ENCODE measurements at regions not wholly inside any gene's neighbourhood (a gene's known extent, or its start where the extent isn't known, plus 50 kb on each side); places are given as distances from the start of the nearest gene placed in this dataset.
"Not testable (repeated sequence)": the region's sequence is repeated elsewhere in the genome, so short reads cannot be mapped to it uniquely, and the experiment has no call there.

DNA sequence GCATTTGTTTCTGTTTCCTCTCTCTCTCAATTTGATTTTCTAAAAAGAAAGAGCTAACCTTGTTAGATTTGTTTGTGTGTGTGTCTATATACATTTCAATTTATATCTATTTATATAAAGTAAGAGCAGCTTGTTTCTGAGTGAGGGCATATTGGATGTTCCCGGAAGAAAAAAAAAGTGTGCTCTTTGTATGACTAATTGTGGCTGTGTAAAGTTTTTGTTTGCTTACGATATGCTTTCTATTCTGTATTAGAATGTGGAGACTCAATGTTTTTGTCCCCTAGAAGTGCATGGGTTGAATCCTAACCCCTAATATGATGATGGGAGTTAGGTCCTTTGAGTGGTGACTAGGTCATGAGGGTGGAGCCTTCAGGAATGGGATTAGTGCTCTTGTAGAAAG, 66.6 kb upstream of the C1QTNF9B start:
- no peak for DNase-seq (ENCODE audit: low read depth)
- TF ChIP-seq, protein P1, sequence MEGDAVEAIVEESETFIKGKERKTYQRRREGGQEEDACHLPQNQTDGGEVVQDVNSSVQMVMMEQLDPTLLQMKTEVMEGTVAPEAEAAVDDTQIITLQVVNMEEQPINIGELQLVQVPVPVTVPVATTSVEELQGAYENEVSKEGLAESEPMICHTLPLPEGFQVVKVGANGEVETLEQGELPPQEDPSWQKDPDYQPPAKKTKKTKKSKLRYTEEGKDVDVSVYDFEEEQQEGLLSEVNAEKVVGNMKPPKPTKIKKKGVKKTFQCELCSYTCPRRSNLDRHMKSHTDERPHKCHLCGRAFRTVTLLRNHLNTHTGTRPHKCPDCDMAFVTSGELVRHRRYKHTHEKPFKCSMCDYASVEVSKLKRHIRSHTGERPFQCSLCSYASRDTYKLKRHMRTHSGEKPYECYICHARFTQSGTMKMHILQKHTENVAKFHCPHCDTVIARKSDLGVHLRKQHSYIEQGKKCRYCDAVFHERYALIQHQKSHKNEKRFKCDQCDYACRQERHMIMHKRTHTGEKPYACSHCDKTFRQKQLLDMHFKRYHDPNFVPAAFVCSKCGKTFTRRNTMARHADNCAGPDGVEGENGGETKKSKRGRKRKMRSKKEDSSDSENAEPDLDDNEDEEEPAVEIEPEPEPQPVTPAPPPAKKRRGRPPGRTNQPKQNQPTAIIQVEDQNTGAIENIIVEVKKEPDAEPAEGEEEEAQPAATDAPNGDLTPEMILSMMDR (IDR thresholded peaks at IDR 0.05; ENCODE audit: low read depth, low read length, missing control alignments): no peak
- no peak overlapping the region for H3K4me3 ChIP-seq (ENCODE audit: low read depth, low read length)

DNA sequence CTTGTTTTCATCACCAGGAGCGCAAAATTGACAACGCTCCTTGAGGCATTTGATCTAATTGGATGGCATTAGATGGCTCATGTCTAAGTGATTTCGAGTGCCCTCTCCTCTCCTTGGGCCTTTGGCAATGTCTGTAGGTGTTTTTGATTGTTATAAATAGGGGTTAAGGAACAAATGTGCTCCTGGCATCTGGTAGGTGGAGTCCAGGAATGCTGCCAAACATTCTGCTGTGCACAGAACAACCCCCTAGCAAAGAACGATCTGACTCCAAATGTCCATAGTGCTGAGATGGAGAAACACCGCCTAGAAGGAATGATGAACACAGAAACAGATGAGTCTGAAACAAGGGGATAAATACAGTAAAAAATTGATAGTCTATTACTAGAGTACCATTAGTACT, 68.0 kb upstream of the C1QTNF9B start:
- TF ChIP-seq, protein P1 (IDR thresholded peaks at IDR 0.05; ENCODE audit: low read depth, low read length, missing control alignments): no peak
- no peak overlapping the region for H3K4me3 ChIP-seq (ENCODE audit: low read depth, low read length)
- DNase-seq (ENCODE audit: low read depth): no peak

DNA sequence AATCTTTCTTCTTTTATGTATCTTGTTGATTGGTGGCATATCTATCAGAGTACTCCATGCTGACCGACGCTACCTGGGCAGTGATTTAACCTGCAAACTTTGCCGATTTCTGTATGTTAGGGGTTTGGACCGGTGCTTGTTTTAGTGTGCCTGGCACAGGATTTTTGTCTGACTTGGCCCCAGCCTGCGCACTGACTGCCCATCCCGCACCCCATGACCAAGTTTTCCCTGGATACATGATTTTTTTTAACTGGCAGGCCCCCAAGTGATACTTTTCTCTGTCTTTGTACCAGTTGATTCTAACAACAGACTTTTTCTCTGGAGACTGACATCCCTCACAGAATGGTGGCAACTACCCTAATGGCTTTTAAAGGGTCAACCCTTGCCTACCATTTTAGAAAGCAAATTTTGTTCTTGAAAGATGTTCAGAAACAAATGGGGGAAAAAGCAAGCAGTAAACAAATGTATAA, 69.0 kb upstream of the C1QTNF9B start:
- TF ChIP-seq, protein P1 (IDR thresholded peaks at IDR 0.05; ENCODE audit: low read depth, low read length, missing control alignments): no peak
- H3K4me3 ChIP-seq (ENCODE audit: low read depth, low read length): no peak overlapping the region
- no peak for DNase-seq (ENCODE audit: low read depth)

DNA sequence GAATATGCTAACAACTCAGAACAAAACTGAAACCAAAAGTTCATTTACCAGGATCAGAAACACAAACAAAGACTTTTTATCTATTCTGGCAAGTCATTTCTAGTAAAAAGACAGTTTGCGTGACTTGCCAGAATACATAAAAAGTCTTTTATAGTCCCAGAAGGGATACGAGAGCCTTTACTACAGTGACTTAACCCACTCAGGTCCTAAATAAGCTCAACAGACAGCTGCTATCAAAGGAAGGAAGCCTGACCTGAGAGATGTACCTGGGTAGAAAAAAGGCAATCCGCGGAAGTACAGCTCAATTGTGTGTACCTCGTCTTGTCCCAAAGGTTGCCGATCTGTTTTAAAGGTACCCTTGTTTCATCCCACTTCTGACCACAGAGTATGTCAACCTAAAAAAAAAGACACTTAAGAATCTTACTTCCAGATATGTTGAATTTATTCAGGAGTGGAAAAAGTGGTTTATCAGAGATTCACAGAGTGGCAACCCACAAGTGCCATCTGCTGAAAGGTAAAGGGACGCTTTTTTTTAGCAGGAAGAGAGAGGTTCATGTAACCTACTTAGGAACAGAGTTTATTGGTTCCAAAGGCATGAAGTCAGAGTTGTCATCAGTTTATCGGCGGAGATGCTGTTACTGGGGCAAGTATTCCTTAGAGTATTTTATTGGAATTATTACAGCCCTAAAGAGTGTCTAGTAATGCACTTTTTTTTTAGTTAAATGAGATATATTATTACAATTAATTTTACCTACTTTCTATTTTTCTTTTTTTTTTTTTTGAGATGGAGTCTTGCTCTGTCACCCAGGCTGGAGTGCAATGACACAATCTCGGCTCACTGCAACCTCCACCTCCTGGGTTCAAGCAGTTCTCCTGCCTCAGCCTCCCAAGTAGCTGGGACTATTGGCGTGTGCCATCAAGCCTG, 69.7 kb upstream of the C1QTNF9B start:
- H3K4me3 ChIP-seq (ENCODE audit: low read depth, low read length): no peak overlapping the region
- TF ChIP-seq, protein P1 (IDR thresholded peaks at IDR 0.05; ENCODE audit: low read depth, low read length, missing control alignments): no peak
- peak; percentile 34 for DNase-seq (ENCODE audit: low read depth)

DNA sequence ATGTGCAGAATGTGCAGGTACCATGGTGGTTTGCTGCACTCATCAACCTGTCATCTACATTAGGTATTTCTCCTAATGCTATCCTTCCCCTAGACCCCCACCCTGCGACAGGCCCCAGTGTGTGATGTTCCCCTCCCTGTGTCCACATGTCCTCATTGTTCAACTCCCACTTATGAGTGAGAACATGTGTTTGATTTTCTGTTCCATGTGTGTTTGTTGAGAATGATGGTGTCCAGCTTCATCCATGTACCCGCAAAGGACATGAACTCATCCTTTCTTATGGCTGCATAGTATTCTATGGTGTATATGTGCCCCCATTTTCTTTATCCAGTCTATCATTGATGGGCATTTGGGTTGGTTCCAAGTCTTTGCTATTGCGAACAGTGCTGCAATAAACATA, 70.5 kb upstream of the C1QTNF9B start:
- H3K4me3 ChIP-seq (ENCODE audit: low read depth, low read length); DNase-seq (ENCODE audit: low read depth): not testable (repeated sequence)

DNA sequence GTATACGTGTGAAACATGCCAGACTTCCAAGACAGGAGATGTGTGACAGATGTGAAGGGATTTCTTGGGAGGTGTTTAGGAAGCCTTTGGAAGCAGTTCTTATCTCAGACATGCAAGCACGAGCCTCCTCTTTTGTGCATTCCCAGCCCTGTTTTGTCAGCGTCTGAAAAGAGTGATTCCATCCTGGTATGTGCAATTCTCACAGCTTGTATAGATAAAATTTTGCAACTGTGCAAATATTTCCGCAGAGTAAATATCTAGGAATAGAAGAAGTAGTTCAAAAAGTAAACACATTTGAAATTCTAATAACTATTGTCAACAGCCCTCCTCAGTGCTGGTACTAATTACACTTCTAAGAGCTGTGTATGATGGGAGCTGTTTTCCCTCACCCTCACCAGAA, 72.3 kb upstream of the C1QTNF9B start:
- TF ChIP-seq, protein P1 (IDR thresholded peaks at IDR 0.05; ENCODE audit: low read depth, low read length, missing control alignments): no peak
- DNase-seq (ENCODE audit: low read depth): no peak
- no peak overlapping the region for H3K4me3 ChIP-seq (ENCODE audit: low read depth, low read length)

DNA sequence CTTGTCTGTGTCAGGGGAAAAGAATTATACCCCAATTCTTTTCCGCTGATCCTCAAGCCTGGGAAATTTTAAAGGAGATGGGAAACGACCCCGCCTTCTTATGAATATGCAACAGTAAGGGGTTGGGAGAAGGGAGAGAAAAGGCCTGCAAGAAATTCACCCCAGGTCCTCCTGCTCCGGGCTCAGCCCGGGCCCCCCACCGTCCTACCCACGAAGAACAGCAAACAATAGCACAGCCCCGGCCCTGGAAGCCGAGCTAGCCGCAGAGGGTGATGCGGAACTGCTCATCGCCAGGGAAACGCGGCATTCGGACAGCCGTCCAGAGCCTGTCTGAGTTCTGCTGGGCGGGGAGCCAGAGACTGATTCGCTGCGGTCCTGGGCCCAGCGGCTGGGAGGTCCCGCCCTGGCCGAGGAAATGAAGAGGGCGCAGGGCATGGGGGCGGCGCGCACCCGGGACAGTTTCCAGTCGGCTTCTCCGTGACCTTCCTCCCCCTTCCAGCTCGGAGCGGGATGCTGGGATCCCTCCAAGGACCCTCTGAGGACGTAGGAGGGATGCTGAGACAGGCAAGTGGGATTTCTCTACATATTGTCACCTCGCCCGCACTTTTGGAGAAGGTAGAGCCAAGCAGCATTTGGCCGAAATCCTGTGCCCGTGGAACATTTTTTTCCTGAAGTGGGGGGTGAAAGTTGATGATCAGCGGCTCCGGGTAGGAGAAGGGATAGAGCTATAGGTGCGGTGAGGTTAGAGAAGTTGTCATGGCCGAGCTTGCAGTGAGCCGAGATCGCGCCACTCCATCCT, 82.3 kb upstream of the C1QTNF9B start:
- TF ChIP-seq, protein P1 (IDR thresholded peaks at IDR 0.05; ENCODE audit: low read depth, low read length, missing control alignments): no peak
- DNase-seq (ENCODE audit: low read depth): no peak
- peak overlapping the region; percentile 46 for H3K4me3 ChIP-seq (ENCODE audit: low read depth, low read length)

All from GM12864 (cell line).